Activated naive CD8-positive, alpha-beta T cell treated with anti-CD3 and anti-CD28 coated beads, Interleukin-2, amount 50 U/mL, for 24 hours (primary cell): ENCODE measurements at regions not wholly inside any gene's neighbourhood (a gene's known extent, or its start where the extent isn't known, plus 50 kb on each side); places are given as distances from the start of the nearest gene placed in this dataset.

Source experiments
- ATAC-seq: fragments of 150-1000 bp; cut with Tn5 transposase; one replicate; pipeline ENCODE4 v1.10.0; 2021
- DNase-seq: peaks from one replicate; pipeline ENCODE4 v3.0.0; 2021
- H3K27ac Mint-ChIP-seq: one replicate; pipeline ENCODE4 v1.8.0; 2021; ENCODE audit warnings: mild to moderate bottlenecking, mixed read lengths
- H3K27me3 Mint-ChIP-seq: one replicate; pipeline ENCODE4 v1.8.0; 2021; ENCODE audit warnings: mixed read lengths
- H3K36me3 Mint-ChIP-seq: one replicate; pipeline ENCODE4 v1.8.0; 2021; ENCODE audit warnings: low read depth, mixed read lengths
- H3K4me1 Mint-ChIP-seq: one replicate; pipeline ENCODE4 v1.8.0; 2021; ENCODE audit warnings: mixed read lengths
- H3K4me3 Mint-ChIP-seq: one replicate; pipeline ENCODE4 v1.8.0; 2021; ENCODE audit warnings: mild to moderate bottlenecking, moderate library complexity, mixed read lengths
- H3K9me3 Mint-ChIP-seq: one replicate; pipeline ENCODE4 v1.8.0; 2021; ENCODE audit warnings: mixed read lengths

DNA sequence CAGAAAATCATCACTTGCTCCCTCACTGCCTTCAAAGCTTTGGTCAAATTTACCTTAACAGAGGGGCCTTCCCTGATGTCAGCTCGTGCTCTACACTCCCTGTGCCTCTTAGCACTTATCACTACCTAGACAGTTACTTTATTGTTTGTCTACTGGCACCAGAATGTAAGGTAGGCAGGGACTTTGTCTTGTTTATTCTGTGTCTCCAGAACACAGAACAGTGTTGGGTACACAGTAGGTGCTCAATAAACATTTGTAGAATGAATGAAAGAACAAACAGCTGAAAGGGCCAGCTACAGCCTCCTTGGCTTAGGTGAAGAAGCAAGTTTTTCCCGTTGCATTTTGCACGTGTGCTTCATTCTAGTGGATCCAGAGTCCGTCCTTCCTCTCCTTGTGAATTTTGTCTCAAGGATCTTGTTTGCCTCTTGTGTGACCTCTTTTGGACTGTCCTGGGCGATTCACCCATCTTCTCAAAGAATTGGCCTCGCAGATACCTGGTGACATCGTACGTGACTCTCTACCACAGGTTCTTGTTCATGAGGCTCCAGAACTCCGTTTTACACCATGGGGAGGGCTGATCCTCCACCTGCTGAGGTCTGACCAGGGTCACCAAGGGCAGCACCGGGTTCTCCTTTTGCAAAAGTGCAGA lies 84.2 kb upstream of the ARMC2 start:
- Mint-ChIP-seq H3K27ac (no peak overlapping the region), H3K9me3 (no peaks in the 10 kb centered on the region), H3K4me1 (peaks cover 7% of the 10 kb centered on the region), H3K36me3 (no peaks in the 10 kb centered on the region), H3K27me3 (peaks cover 6% of the 10 kb centered on the region), H3K4me3 (no peak overlapping the region)
- ATAC-seq (no peak), DNase-seq (no peak)

DNA sequence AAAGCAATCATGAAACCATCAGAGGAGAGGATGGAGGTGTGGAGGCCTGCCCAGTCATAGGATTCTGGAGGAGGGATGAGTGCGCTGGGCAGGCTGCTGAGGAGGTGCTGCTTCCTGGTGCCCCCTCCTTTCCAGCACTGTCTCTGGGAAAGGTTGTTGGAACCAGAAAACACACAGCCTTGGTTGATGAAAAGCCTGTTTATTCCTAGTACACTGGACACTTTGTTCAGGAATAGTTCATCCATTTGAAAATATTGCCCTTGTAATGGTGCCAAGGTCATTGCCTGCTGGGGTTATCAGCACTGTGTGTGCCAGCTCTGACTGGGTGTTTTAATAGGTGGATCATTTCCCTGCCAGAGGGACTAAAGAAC lies 83.7 kb upstream of the ARMC2 start:
- Mint-ChIP-seq H3K9me3 (no peaks in the 10 kb centered on the region), H3K4me1 (peaks cover 7% of the 10 kb centered on the region), H3K4me3 (no peak overlapping the region), H3K27ac (no peak overlapping the region), H3K36me3 (no peaks in the 10 kb centered on the region), H3K27me3 (peaks cover 6% of the 10 kb centered on the region)
- ATAC-seq (no peak), DNase-seq (no peak)

DNA sequence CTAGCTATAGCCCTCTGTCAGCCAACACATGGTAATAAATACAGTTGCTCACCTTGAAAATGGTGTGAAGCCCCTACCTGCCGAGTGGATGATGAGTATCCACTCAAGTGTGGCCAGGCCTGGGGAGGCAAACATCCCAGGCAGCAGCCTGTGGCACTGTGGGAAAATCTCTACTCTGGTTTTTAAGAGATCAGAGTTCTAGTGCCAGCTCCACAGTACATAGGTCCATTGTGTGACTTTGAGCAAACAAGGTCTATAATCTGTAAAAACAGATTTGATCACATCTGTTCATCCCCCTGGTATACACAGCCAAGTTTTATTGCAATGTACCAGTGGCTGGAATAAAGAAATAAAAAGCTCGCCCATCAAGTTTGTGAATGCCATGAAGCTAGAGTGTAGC lies 82.7 kb upstream of the ARMC2 start:
- peaks cover 7% of the 10 kb centered on the region for H3K4me1 Mint-ChIP-seq
- no peak for DNase-seq

DNA sequence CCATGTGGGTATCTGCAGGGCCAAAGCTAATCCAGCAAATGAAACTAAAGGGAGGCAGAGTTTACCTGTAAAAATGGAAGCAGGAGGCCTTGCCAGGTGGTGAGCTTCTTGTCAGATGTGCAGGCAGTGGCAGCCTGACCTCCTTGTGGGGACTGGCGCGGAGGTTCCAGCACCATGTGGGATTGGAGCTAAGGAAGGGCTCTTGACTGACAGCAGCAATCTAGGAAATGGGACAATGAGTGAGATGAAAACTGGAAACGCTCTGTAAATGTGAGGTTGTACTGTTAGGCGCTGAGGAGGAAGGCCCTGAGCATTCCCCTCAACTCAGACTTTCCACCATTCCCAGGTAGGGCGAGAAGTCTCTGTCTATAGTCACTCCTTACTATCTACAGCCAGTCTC lies 81.8 kb upstream of the ARMC2 start:
- H3K9me3 Mint-ChIP-seq: no peaks in the 10 kb centered on the region
- no peak overlapping the region for H3K4me3 Mint-ChIP-seq
- ATAC-seq (no peak), DNase-seq (no peak)
- peaks cover 3% of the 10 kb centered on the region for H3K27me3 Mint-ChIP-seq
- H3K27ac Mint-ChIP-seq: no peak overlapping the region
- no peaks in the 10 kb centered on the region for H3K36me3 Mint-ChIP-seq
- H3K4me1 Mint-ChIP-seq: peaks cover 7% of the 10 kb centered on the region

More for the DNA sequence above, 82.7 kb upstream of the ARMC2 start:
- Mint-ChIP-seq H3K27ac (no peak overlapping the region), H3K27me3 (peaks cover 6% of the 10 kb centered on the region), H3K4me3 (no peak overlapping the region), H3K9me3 (no peaks in the 10 kb centered on the region), H3K36me3 (no peaks in the 10 kb centered on the region)
- no peak for ATAC-seq

DNA sequence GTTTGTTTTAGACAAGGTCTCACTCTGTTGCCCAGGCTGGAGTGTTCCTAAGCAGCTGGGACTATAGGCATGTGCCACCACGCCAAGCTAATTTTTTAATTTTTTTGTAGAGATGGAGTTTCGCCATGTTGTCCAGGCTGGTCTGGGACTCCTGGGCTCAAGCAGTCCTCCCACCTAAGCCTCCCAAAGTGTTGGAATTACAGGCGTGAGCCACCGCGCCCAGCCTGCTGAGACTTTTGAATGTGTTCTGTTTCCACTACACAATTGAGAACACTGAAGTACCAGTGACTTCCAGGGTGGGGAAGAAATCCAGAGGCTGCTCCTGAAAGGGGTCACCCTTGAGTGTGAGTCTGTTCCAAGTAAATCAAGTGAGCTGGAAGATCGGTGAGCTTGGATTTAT lies 81.3 kb upstream of the ARMC2 start:
- Mint-ChIP-seq H3K27me3 (peaks cover 3% of the 10 kb centered on the region), H3K9me3 (no peaks in the 10 kb centered on the region), H3K27ac (no peak overlapping the region), H3K4me1 (peaks cover 7% of the 10 kb centered on the region), H3K4me3 (no peak overlapping the region), H3K36me3 (no peaks in the 10 kb centered on the region)
- DNase-seq (no peak), ATAC-seq (no peak)

DNA sequence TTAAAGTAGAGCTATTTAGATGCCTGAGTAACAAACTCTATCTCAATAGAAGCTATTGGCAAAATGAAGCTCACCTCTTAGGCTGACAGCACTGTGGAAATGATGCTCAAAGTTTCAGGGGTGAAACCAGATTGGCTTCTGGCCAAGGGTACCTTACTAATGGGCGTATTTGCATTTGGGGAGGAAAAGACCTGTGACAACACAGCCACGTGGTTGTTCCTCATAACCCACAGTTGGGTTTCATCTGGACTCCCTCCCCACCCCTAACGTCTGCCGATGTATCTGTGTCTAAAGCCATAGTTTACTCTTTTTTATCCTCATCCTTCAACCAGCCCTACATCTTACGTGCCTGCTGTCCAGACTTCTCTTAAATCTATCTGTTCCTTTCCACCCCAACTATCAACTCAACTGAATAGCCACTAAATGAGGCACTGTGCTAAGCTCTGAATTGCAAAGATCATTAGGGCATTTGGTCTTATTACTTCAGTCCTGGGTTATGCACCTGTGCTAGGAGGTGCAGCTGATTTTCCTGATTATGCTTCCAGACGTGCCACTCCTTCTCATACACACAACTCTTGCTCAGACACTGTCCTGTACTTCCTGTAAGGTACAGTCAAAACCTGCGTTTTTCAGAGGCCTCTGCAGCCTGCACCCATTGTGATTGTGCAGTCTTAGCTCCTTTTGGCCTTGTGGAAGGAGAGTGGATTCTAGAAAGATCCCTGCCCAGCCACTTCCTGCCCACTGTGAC lies 80.6 kb upstream of the ARMC2 start:
- H3K27me3 Mint-ChIP-seq: peaks cover 3% of the 10 kb centered on the region
- peaks cover 4% of the 10 kb centered on the region for H3K4me1 Mint-ChIP-seq
- DNase-seq (no peak), ATAC-seq (no peak)
- H3K27ac Mint-ChIP-seq: no peak overlapping the region
- H3K4me3 Mint-ChIP-seq: no peak overlapping the region
- no peaks in the 10 kb centered on the region for H3K36me3 Mint-ChIP-seq
- no peaks in the 10 kb centered on the region for H3K9me3 Mint-ChIP-seq

DNA sequence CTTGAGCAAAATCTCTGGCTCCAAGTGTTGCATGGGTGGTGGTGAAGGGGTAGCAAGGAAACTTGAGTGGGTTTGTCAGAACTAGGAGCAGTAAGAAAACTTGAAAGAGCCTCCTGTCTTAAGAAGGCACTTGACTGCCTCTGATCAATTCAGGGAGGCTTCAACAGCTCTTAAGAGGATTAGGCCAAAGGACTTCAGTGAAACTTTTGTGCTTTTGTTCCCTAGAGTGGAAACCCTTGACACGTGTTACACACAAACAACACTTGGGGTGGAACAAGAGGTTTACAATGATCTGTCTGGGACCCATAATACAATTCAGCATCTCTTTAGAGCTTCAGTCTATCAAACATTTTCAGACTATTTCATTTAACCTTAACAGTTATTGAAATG lies 80.1 kb upstream of the ARMC2 start:
- H3K27ac Mint-ChIP-seq: no peak overlapping the region

DNA sequence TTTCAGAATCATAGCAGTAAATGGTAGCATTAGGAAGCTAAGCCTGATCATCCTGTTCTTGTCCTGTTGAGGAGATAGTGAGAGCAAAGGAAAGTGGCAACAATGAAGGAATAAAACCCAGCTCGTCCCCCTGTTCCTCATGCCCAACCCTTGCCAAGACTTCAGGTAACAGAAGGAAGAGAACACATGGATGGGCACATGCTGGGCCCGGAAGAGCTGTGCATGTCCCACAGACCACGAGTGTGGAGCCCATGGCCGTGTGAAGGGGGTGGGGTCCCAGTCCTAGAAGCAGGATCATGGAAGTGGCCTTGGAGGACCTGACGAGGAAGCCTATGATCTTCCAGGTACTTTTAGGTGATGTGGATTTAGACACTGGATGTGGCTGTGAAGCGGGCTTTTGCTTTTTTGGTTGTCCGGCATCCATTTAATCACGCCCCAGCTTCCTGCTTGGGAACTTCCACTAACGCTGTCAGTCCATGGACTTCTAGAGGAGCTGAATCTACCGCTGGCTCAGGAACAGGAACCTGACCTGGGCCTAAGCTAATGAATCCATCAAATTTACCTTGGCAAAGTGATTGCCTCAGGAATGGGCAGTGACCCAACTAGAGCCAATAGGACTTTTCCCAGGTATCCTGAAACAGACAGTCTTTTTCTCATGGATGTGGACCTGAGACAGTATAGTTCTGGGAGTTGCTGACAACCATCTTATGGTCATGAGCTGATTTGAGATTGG lies 79.3 kb upstream of the ARMC2 start:
- Mint-ChIP-seq H3K4me3 (no peak overlapping the region), H3K27ac (no peak overlapping the region), H3K36me3 (no peaks in the 10 kb centered on the region), H3K4me1 (peaks cover 4% of the 10 kb centered on the region), H3K27me3 (peaks cover 3% of the 10 kb centered on the region), H3K9me3 (no peaks in the 10 kb centered on the region)
- ATAC-seq: no peak
- no peak for DNase-seq

More for the DNA sequence above, 80.1 kb upstream of the ARMC2 start:
- ATAC-seq (no peak), DNase-seq (no peak)
- Mint-ChIP-seq H3K4me1 (peaks cover 4% of the 10 kb centered on the region), H3K9me3 (no peaks in the 10 kb centered on the region), H3K36me3 (no peaks in the 10 kb centered on the region), H3K27me3 (peaks cover 3% of the 10 kb centered on the region), H3K4me3 (no peak overlapping the region)

DNA sequence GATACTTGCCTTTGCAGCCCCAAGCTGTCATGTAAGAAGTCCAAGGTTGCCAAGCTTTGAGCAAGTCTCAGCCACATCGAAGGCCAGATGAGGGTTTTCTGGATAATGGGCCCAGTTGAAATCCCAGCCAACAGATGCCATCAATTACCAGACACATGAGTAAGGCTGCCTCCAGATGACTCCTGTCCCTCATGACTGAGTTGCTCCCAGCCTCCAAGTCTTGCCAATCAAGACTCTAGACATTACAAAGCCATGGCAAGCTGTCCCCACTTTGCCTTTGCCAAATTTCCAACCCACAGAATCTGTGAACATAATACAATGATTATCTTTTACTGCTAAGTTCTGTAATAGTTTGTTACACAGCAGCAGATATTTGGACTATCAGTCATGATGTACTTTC lies 76.8 kb upstream of the ARMC2 start:
- Mint-ChIP-seq H3K36me3 (no peaks in the 10 kb centered on the region), H3K9me3 (no peaks in the 10 kb centered on the region), H3K4me3 (no peak overlapping the region), H3K27me3 (no peaks in the 10 kb centered on the region), H3K4me1 (peaks cover 4% of the 10 kb centered on the region), H3K27ac (no peak overlapping the region)
- ATAC-seq (no peak), DNase-seq (no peak)

DNA sequence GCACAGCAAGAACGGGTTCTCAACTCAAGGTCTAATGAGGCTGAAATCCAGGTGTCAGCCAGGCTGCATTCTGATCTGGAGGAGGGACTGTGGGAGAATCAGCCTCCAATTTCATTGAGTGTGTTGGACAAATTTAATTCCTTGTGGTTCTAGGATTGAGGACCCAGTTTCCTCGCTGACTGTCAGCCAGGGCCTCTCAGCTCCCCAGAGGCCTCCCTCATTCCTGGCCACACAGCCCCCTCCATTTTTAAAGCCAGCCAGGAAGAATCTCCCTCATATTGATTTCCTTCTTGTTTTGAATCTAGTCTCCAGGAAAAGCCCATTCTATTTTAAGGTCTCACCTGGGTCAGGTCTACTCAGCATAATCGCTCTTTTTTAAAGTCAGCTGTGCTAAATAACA lies 73.7 kb upstream of the ARMC2 start:
- Mint-ChIP-seq H3K4me1 (no peaks in the 10 kb centered on the region), H3K36me3 (no peaks in the 10 kb centered on the region), H3K9me3 (no peaks in the 10 kb centered on the region), H3K4me3 (no peak overlapping the region), H3K27me3 (no peaks in the 10 kb centered on the region), H3K27ac (no peak overlapping the region)
- ATAC-seq: no peak
- no peak for DNase-seq

DNA sequence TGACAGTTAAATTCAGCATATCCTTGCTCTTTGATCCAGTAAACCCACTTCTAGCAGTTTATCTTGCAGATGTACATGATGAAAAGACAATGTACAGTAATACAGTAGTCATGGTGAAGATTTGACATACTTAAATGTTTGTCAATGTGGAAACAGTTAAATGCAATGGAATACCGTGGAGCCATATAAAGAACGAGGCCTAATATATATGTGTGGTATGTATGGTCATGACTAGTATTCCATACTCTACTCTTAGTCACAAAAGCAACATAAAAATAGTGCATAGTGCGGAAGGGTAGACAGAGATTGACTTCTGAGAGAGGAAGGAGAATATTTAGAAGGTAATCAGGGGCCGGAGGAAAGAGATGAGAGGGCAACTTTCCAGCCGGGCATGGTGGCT lies 70.7 kb upstream of the ARMC2 start:
- no peaks in the 10 kb centered on the region for H3K9me3 Mint-ChIP-seq
- H3K27me3 Mint-ChIP-seq: peaks cover 6% of the 10 kb centered on the region
- no peak for DNase-seq
- no peak for ATAC-seq
- H3K27ac Mint-ChIP-seq: no peak overlapping the region
- H3K36me3 Mint-ChIP-seq: no peaks in the 10 kb centered on the region
- peaks cover 9% of the 10 kb centered on the region for H3K4me1 Mint-ChIP-seq
- no peak overlapping the region for H3K4me3 Mint-ChIP-seq

DNA sequence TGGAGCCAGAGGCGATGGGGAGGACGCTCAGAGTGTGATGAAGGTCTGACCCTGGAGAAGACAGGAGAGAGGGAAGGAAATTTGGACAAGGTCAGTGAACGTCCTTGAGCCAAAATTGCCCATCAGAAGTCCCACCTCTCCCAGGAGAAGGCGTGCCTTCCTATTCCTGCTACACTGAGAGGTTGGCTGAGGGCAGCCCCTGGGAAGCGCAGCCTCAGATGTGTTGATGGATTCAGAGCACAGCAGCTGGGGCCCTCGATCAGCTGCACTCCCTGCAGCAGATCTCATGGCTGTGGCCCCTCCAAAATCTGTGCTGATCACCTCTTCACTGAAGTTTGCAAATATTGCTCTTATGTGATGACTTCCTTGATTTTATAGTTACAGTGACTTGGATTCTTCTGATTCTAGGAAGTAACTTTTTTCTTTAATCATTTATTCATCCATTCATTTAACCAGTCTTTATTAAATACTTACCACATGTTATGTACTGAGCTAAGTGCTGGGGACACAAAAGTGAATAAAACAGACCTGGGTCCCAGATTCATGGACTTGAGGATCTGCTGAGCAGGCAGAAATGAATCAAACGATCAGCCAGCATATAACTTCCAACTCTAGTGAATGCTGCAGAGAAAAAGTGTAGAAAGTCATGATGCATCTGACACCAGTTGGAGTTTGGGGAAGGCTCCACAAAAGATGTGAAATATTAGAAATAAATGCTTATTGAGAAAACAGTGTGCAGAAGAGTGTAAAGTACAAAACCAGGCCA lies 69.6 kb upstream of the ARMC2 start:
- Mint-ChIP-seq H3K4me3 (no peak overlapping the region), H3K27me3 (peaks cover 10% of the 10 kb centered on the region), H3K4me1 (peaks cover 11% of the 10 kb centered on the region), H3K9me3 (no peaks in the 10 kb centered on the region), H3K36me3 (no peaks in the 10 kb centered on the region), H3K27ac (no peak overlapping the region)
- ATAC-seq (no peak), DNase-seq (no peak)

DNA sequence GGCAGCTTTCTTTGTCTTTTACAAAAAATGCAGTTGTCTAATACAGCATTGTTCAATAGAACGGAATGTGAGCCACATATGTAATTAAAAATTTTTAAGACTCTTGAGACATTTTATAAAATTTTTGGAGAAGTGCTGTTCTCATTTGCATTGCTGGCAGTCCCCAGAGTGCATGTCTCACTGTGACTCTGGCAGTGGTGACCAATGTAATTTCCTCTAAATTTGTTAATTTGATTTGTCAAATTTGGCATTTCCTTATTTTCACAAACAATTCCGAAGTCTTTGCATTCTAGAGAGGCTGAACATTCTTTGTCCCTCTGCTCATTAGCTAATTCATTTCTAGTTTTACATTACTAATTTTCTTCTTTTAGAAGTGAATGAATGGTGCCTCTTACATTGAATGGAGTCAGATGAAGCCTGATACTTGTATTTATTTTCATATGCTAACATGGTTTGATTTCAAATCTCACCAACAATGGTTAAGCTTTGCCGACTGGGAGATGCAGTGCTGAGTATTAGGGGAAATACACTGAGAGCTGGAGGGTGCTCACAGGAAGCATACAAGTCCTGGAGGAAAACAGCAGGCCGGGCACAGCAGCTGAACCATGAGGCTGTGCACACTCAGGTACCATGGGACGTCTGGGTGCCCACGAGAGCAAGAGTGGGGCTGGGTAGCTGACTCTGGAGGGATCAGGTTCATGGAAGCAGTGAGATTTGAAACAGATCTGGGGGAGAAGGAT lies 68.5 kb upstream of the ARMC2 start:
- no peak for DNase-seq
- ATAC-seq: no peak
- Mint-ChIP-seq H3K9me3 (no peaks in the 10 kb centered on the region), H3K27ac (no peak overlapping the region), H3K4me1 (peaks cover 11% of the 10 kb centered on the region), H3K4me3 (no peak overlapping the region), H3K36me3 (no peaks in the 10 kb centered on the region), H3K27me3 (peaks cover 10% of the 10 kb centered on the region)

DNA sequence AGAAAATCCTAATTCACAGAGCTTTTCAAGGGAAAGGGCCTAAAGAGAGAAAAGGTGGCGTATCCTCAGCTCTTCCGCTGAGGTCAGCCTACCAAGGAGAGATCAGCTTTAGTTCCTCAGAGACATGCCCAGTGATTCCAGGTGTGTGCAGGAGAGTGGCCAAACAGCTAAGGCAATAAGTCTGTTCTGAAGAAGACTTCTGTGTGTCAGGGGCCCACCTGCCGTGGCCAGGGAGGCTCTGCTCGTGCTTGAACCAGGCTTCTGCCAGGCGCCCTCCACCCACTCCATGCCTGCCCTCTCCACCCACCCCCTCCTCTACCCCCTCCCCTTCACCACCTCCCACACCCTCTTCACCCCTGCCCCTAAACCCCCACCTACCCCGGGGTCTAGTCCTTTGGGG lies 67.4 kb upstream of the ARMC2 start:
- ATAC-seq: no peak
- no peak for DNase-seq
- Mint-ChIP-seq H3K36me3 (no peaks in the 10 kb centered on the region), H3K9me3 (no peaks in the 10 kb centered on the region), H3K4me1 (peaks cover 11% of the 10 kb centered on the region), H3K27ac (no peak overlapping the region), H3K27me3 (peaks cover 10% of the 10 kb centered on the region), H3K4me3 (no peak overlapping the region)
